ENCODE measurements at regions not wholly inside any gene's neighbourhood (a gene's known extent, or its start where the extent isn't known, plus 50 kb on each side); places are given as distances from the start of the nearest gene placed in this dataset.

DNA sequence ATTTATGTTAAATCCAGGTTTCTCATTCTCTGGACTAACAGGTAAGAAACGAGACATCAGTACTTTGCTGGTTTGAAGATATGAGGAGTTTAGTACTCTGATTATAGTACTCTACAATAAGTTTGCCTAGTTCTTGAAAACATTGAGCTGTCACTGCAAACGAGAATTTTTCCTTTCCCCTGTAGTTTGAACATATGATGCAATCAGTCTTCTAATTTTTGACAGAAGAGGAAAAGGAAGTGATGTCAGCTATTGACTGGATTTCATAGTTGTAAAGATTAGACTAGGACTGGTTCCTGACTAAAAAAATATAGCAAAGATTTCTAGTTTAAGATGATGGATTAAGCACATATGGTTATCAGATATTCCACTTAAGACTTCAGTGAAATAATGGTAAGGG is 461.9 kb downstream of the LRRIQ3 start:
- H3K9me2 ChIP-seq (replicated peaks; ENCODE audit: insufficient read depth, low read length), result no peaks in the 10 kb centered on the region
- no peak overlapping the region for H3K27ac ChIP-seq (ENCODE audit: low read length)
- no peaks in the 10 kb centered on the region for H3K79me2 ChIP-seq (ENCODE audit: low read length)
- H3K27me3 ChIP-seq (replicated peaks; ENCODE audit: insufficient read depth, low read length), result no peaks in the 10 kb centered on the region
- H3K4me3 ChIP-seq (ENCODE audit: low read length), result no peak overlapping the region
- H3K4me1 ChIP-seq (ENCODE audit: low read length), result no peaks in the 10 kb centered on the region
- H3K36me3 ChIP-seq (replicated peaks; ENCODE audit: insufficient read depth, low read length), result no peaks in the 10 kb centered on the region
- no peak for TF ChIP-seq EZH2 (optimal IDR thresholded peaks at IDR 0.05; ENCODE audit: low read depth, low read length)
- TF ChIP-seq EZH2phosphoT487 (IDR thresholded peaks at IDR 0.05; ENCODE audit: low read length), result no peak
- TF ChIP-seq CTCF (IDR thresholded peaks at IDR 0.05; ENCODE audit: low read length), result no peak
- no peaks in the 10 kb centered on the region for H3F3A ChIP-seq (ENCODE audit: insufficient read depth, low read length)
- H2AFZ ChIP-seq (ENCODE audit: low read length), result no peak overlapping the region
- no peaks in the 10 kb centered on the region for H4K20me1 ChIP-seq (ENCODE audit: insufficient read depth, low read length)
- no peak for DNase-seq
- no peak overlapping the region for H3K9ac ChIP-seq (ENCODE audit: low read length)
- no peak overlapping the region for H3K4me2 ChIP-seq (ENCODE audit: low read depth, low read length)
- H3K9me3 ChIP-seq (replicated peaks; ENCODE audit: insufficient read depth, low read length), result no peaks in the 10 kb centered on the region

- DNase-seq, result no peak
- H3K4me2 ChIP-seq (ENCODE audit: low read depth, low read length), result no peak overlapping the region
- TF ChIP-seq EZH2 (optimal IDR thresholded peaks at IDR 0.05; ENCODE audit: low read depth, low read length) (no peak), CTCF (IDR thresholded peaks at IDR 0.05; ENCODE audit: low read length) (no peak), EZH2phosphoT487 (IDR thresholded peaks at IDR 0.05; ENCODE audit: low read length) (no peak)
- H3F3A ChIP-seq (ENCODE audit: insufficient read depth, low read length), result no peaks in the 10 kb centered on the region
- H3K9me3 ChIP-seq (replicated peaks; ENCODE audit: insufficient read depth, low read length), result no peaks in the 10 kb centered on the region
- no peaks in the 10 kb centered on the region for H3K36me3 ChIP-seq (replicated peaks; ENCODE audit: insufficient read depth, low read length)
- no peak overlapping the region for H3K27ac ChIP-seq (ENCODE audit: low read length)
- H3K9ac ChIP-seq (ENCODE audit: low read length), result no peak overlapping the region
- no peaks in the 10 kb centered on the region for H3K4me1 ChIP-seq (ENCODE audit: low read length)
- H3K9me2 ChIP-seq (replicated peaks; ENCODE audit: insufficient read depth, low read length), result no peaks in the 10 kb centered on the region
- H2AFZ ChIP-seq (ENCODE audit: low read length), result no peak overlapping the region
- no peaks in the 10 kb centered on the region for H3K79me2 ChIP-seq (ENCODE audit: low read length)
- H3K4me3 ChIP-seq (ENCODE audit: low read length), result no peak overlapping the region
- H4K20me1 ChIP-seq (ENCODE audit: insufficient read depth, low read length), result no peaks in the 10 kb centered on the region
- H3K27me3 ChIP-seq (replicated peaks; ENCODE audit: insufficient read depth, low read length), result no peaks in the 10 kb centered on the region
These were observed 470.9 kb downstream of the LRRIQ3 start for GRCh38 chr1:73727036-73727435.

DNA sequence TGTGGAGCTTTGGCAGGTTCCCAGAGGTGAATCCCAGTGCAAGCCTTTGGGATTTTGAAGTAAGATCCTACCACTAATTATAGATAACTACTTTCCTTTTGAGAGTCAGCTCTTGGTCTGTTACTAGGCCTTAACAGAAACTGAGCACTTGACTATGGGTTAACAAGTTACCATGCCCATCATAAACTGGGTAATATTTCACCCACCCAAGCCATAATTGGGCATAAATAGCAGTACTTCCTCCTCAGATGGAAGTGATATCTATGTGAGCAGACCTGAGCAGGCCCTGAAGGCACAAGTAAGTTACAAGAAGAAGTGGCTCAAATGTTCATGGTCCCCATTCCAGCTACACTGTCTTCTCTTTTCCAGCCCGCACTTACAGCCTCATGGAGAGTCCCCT is 475.9 kb downstream of the LRRIQ3 start:
- Histone ChIP-seq H3K27me3 (replicated peaks; ENCODE audit: insufficient read depth, low read length) (no peaks in the 10 kb centered on the region), H4K20me1 (ENCODE audit: insufficient read depth, low read length) (no peaks in the 10 kb centered on the region), H2AFZ (ENCODE audit: low read length) (no peak overlapping the region), H3K36me3 (replicated peaks; ENCODE audit: insufficient read depth, low read length) (no peaks in the 10 kb centered on the region), H3F3A (ENCODE audit: insufficient read depth, low read length) (no peaks in the 10 kb centered on the region), H3K27ac (ENCODE audit: low read length) (no peak overlapping the region), H3K9ac (ENCODE audit: low read length) (no peak overlapping the region), H3K4me3 (ENCODE audit: low read length) (no peak overlapping the region), H3K79me2 (ENCODE audit: low read length) (no peaks in the 10 kb centered on the region), H3K9me3 (replicated peaks; ENCODE audit: insufficient read depth, low read length) (no peaks in the 10 kb centered on the region), H3K4me1 (ENCODE audit: low read length) (no peaks in the 10 kb centered on the region), H3K9me2 (replicated peaks; ENCODE audit: insufficient read depth, low read length) (no peaks in the 10 kb centered on the region), H3K4me2 (ENCODE audit: low read depth, low read length) (no peak overlapping the region)
- no peak for DNase-seq
- TF ChIP-seq EZH2phosphoT487 (IDR thresholded peaks at IDR 0.05; ENCODE audit: low read length) (no peak), EZH2 (optimal IDR thresholded peaks at IDR 0.05; ENCODE audit: low read depth, low read length) (no peak), CTCF (IDR thresholded peaks at IDR 0.05; ENCODE audit: low read length) (no peak)
